CD4-positive, alpha-beta T cell treated with Interleukin-6 for 4 hours (primary cell): ENCODE measurements at regions not wholly inside any gene's neighbourhood (a gene's known extent, or its start where the extent isn't known, plus 50 kb on each side); places are given as distances from the start of the nearest gene placed in this dataset.

Experiments
- DNase-seq: peaks from one replicate; pipeline ENCODE4 v3.0.0-alpha.2; 2020; ENCODE audit warnings: mixed read lengths

- DNase-seq, result no peak
Measured at GRCh38 chr2:144849612-144850011, 329.7 kb upstream of the ZEB2 start.

- no peak for DNase-seq
Measured at GRCh38 chr2:144848423-144848822, 328.5 kb upstream of the ZEB2 start.

GRCh38 chr2:144847347-144848080, 327.6 kb upstream of the ZEB2 start:
- no peak for DNase-seq

- no peak for DNase-seq
Measured at GRCh38 chr2:144836635-144837350, 316.9 kb upstream of the ZEB2 start.

GRCh38 chr2:144835634-144836350, 315.9 kb upstream of the ZEB2 start:
- no peak for DNase-seq

GRCh38 chr2:144834998-144835633, 315.2 kb upstream of the ZEB2 start:
- no peak for DNase-seq

- no peak for DNase-seq
Measured at GRCh38 chr2:144834363-144834762, 314.4 kb upstream of the ZEB2 start.

GRCh38 chr2:144833075-144833637, 313.2 kb upstream of the ZEB2 start:
- no peak for DNase-seq

- no peak for DNase-seq
Measured at GRCh38 chr2:144832048-144832447, 312.1 kb upstream of the ZEB2 start.

GRCh38 chr2:144830543-144830942, 310.6 kb upstream of the ZEB2 start:
- DNase-seq, result no peak

GRCh38 chr2:144827404-144827803, 307.5 kb upstream of the ZEB2 start:
- no peak for DNase-seq

- DNase-seq, result no peak
Measured at GRCh38 chr2:144826105-144826504, 306.2 kb upstream of the ZEB2 start.

GRCh38 chr2:144825331-144826020, 305.6 kb upstream of the ZEB2 start:
- DNase-seq, result no peak

GRCh38 chr2:144824306-144825080, 304.6 kb upstream of the ZEB2 start:
- no peak for DNase-seq

- no peak for DNase-seq
Measured at GRCh38 chr2:144822966-144823365, 303.0 kb upstream of the ZEB2 start.

- no peak for DNase-seq
Measured at GRCh38 chr2:144812288-144812687, 292.4 kb upstream of the ZEB2 start.

GRCh38 chr2:144801766-144802165, 281.8 kb upstream of the ZEB2 start:
- no peak for DNase-seq

GRCh38 chr2:144801325-144801724, 281.4 kb upstream of the ZEB2 start:
- no peak for DNase-seq

- no peak for DNase-seq
Measured at GRCh38 chr2:144798989-144799388, 279.1 kb upstream of the ZEB2 start.

- DNase-seq, result no peak
Measured at GRCh38 chr2:144798034-144798433, 278.1 kb upstream of the ZEB2 start.

- DNase-seq, result no peak
Measured at GRCh38 chr2:144796936-144797335, 277.0 kb upstream of the ZEB2 start.

- no peak for DNase-seq
Measured at GRCh38 chr2:144796164-144796563, 276.2 kb upstream of the ZEB2 start.
